NAMALWA (cell line): ENCODE measurements at regions not wholly inside any gene's neighbourhood (a gene's known extent, or its start where the extent isn't known, plus 50 kb on each side); places are given as distances from the start of the nearest gene placed in this dataset.

Experiments used
- DNase-seq: peaks from one replicate; pipeline ENCODE4 v3.0.0-alpha.2; 2015; ENCODE audit warnings: low spot score

GRCh38 chr9:119088002-119088547 lies 281.2 kb downstream of the BRINP1 start:
- DNase-seq: no peak

GRCh38 chr9:119091074-119091473 lies 278.2 kb downstream of the BRINP1 start:
- no peak for DNase-seq

- no peak for DNase-seq
Observed at GRCh38 chr9:119092125-119092524, 277.1 kb downstream of the BRINP1 start.

- DNase-seq: no peak
Observed at GRCh38 chr9:119094086-119094485, 275.1 kb downstream of the BRINP1 start.

- no peak for DNase-seq
Observed at GRCh38 chr9:119095072-119095471, 274.2 kb downstream of the BRINP1 start.

- no peak for DNase-seq
Observed at GRCh38 chr9:119101048-119101447, 268.2 kb downstream of the BRINP1 start.

- no peak for DNase-seq
Observed at GRCh38 chr9:119114681-119115080, 254.6 kb downstream of the BRINP1 start.
